ENCODE measurements at regions not wholly inside any gene's neighbourhood (a gene's known extent, or its start where the extent isn't known, plus 50 kb on each side); places are given as distances from the start of the nearest gene placed in this dataset.

GRCh38 chr11:45569776-45570175 lies 95.6 kb downstream of the CHST1 start:
- WGBS, 3 donors, result 80 to 87% (median 84%) methylated on average over 8 of the region's 8 CpGs
- intact Hi-C loops (cut with DNase I), result no loop called here
- TF ChIP-seq CTCF (IDR thresholded peaks at IDR 0.05) (no peak), EP300 (IDR thresholded peaks at IDR 0.05) (no peak), POLR2A (IDR thresholded peaks at IDR 0.05) (no peak)
- Histone ChIP-seq H3K4me1 (ENCODE audit: insufficient read depth) (no peaks in the 10 kb centered on the region), H3K4me3 (no peak overlapping the region), H3K9me3 (no peaks in the 10 kb centered on the region), H3K27ac (no peak overlapping the region), H3K27me3 (no peaks in the 10 kb centered on the region), H3K36me3 (no peaks in the 10 kb centered on the region)
- DNase-seq, result no peak

GRCh38 chr11:45568049-45568448 lies 97.4 kb downstream of the CHST1 start:
- TF ChIP-seq CTCF (IDR thresholded peaks at IDR 0.05) (no peak), POLR2A (IDR thresholded peaks at IDR 0.05) (no peak), EP300 (IDR thresholded peaks at IDR 0.05) (no peak)
- no peak for DNase-seq
- Histone ChIP-seq H3K4me3 (no peak overlapping the region), H3K36me3 (no peaks in the 10 kb centered on the region), H3K27me3 (no peaks in the 10 kb centered on the region), H3K9me3 (no peaks in the 10 kb centered on the region), H3K27ac (no peak overlapping the region), H3K4me1 (ENCODE audit: insufficient read depth) (no peaks in the 10 kb centered on the region)
- intact Hi-C loops (cut with DNase I), result no loop called here
- WGBS, 3 donors, result 29 to 43% (median 32%) methylated on average over 4 of the region's 4 CpGs

GRCh38 chr11:45565446-45565988 lies 99.9 kb downstream of the CHST1 start:
- intact Hi-C loops (cut with DNase I), result no loop called here
- Histone ChIP-seq H3K9me3 (no peaks in the 10 kb centered on the region), H3K4me1 (ENCODE audit: insufficient read depth) (peaks cover under 1% of the 10 kb centered on the region), H3K27me3 (no peaks in the 10 kb centered on the region), H3K27ac (no peak overlapping the region), H3K4me3 (no peak overlapping the region), H3K36me3 (no peaks in the 10 kb centered on the region)
- no peak for DNase-seq
- 79 to 87% (median 83%) methylated on average over 4 of the region's 4 CpGs for WGBS, 3 donors
- TF ChIP-seq EP300 (IDR thresholded peaks at IDR 0.05) (no peak), CTCF (IDR thresholded peaks at IDR 0.05) (no peak), POLR2A (IDR thresholded peaks at IDR 0.05) (no peak)

GRCh38 chr11:45563810-45564209 lies 101.6 kb downstream of the CHST1 start:
- Histone ChIP-seq H3K4me1 (ENCODE audit: insufficient read depth) (peaks cover 2% of the 10 kb centered on the region), H3K27ac (no peak overlapping the region), H3K36me3 (no peaks in the 10 kb centered on the region), H3K4me3 (no peak overlapping the region), H3K27me3 (no peaks in the 10 kb centered on the region), H3K9me3 (no peaks in the 10 kb centered on the region)
- TF ChIP-seq POLR2A (IDR thresholded peaks at IDR 0.05), result no peak
- no peak for TF ChIP-seq EP300 (IDR thresholded peaks at IDR 0.05)
- no peak for TF ChIP-seq CTCF (IDR thresholded peaks at IDR 0.05)
- WGBS, 3 donors, result 20 to 23% (median 22%) methylated on average over 10 of the region's 10 CpGs
- intact Hi-C loops (cut with DNase I), result no loop called here
- DNase-seq, result no peak
